Upper lobe of left lung (tissue), 6 donors: ENCODE measurements at regions not wholly inside any gene's neighbourhood (a gene's known extent, or its start where the extent isn't known, plus 50 kb on each side); places are given as distances from the start of the nearest gene placed in this dataset.
"Not testable (repeated sequence)": the region's sequence is repeated elsewhere in the genome, so short reads cannot be mapped to it uniquely, and the experiment has no call there.

Experiments
- ATAC-seq, 2 donors: fragments of 200-7000 bp; cut with Tn5 transposase; one replicate each; pipeline ENCODE4 v1.9.1; 2022; ENCODE audit warnings: mild to moderate bottlenecking in 2 of 2, moderate library complexity in 2 of 2; ENCODE audit not compliant: low FRiP score in 2 of 2
- DNase-seq, 2 donors: peaks; one replicate each; pipeline ENCODE4 v3.0.0-alpha.2; 2019 to 2020
- H3K27ac ChIP-seq, 4 donors: fragments of 200-600 bp; sonication (generic); one replicate each; pipeline ENCODE4 v1.5.1; 2016 to 2019
- H3K27me3 ChIP-seq, 4 donors: fragments of 200-600 bp; sonication (generic); one replicate each; pipeline ENCODE4 v1.5.1; 2017 to 2019
- H3K36me3 ChIP-seq, 4 donors: fragments of 200-600 bp; sonication (generic); one replicate each; pipeline ENCODE4 v1.5.1; 2016 to 2019
- H3K4me1 ChIP-seq, 4 donors: fragments of 200-600 bp; sonication (generic); one replicate each; pipeline ENCODE4 v1.5.1; 2018 to 2019
- H3K4me3 ChIP-seq, 4 donors: fragments of 200-600 bp; sonication (generic); one replicate each; pipeline ENCODE4 v1.5.1; 2017 to 2019; ENCODE audit warnings: mild to moderate bottlenecking in 2 of 4, moderate library complexity in 1 of 4
- H3K9me3 ChIP-seq, 4 donors: fragments of 200-600 bp; sonication (generic); one replicate each; pipeline ENCODE4 v1.5.1; 2018 to 2019
- EP300 ChIP-seq, 4 donors: sonication (generic); formaldehyde crosslinking; IDR thresholded peaks; one replicate each; pipeline ENCODE4 v1.5.1; 2017; ENCODE audit warnings: antibody characterized with exemption in 4 of 4, control low read depth in 2 of 4
- POLR2A ChIP-seq, 4 donors: fragments of 450-650 bp; IDR thresholded peaks; one replicate each; pipeline ENCODE4 v1.5.1; 2016 to 2017; ENCODE audit warnings: antibody characterized with exemption in 4 of 4, mild to moderate bottlenecking in 2 of 4
- POLR2AphosphoS5 ChIP-seq, 2 donors: sonication (generic); formaldehyde crosslinking; IDR thresholded peaks; one replicate each; pipeline ENCODE4 v1.5.1; 2017; ENCODE audit warnings: antibody characterized with exemption in 2 of 2
- WGBS, 2 donors: methylation state at CpG; one replicate each; pipeline ENCODE4 v1.1.5; 2017 to 2018; 5-methylcytosine and 5-hydroxymethylcytosine counted together
- TF ChIP-seq, protein P1 (sequence below), 6 experiments: fragments of 450-650 bp in 4 of 6; fragments of 200-600 bp in 2 of 6; sonication (generic) in 2 of 6; IDR thresholded peaks; one replicate each; pipeline ENCODE4 v1.5.1; 2016 to 2019; ENCODE audit warnings: antibody characterized with exemption in 6 of 6
- donor health status: DM: no; HTN: no; CAD: no; lungs with moderate emphysema.
- donor health status: DM: no; HTN: yes; CAD: no; lungs with severe emphysema.

- no peaks in the 10 kb centered on the region for H3K36me3 ChIP-seq
- ATAC-seq (no peak), DNase-seq (no peak)
- no peak overlapping the region for H3K4me3 ChIP-seq
- no peaks in the 10 kb centered on the region for H3K4me1 ChIP-seq
- H3K9me3 ChIP-seq: no peaks in the 10 kb centered on the region
- TF ChIP-seq EP300 (IDR thresholded peaks at IDR 0.05) (no peak), POLR2AphosphoS5 (IDR thresholded peaks at IDR 0.05) (no peak), POLR2A (IDR thresholded peaks at IDR 0.05) (no peak)
- TF ChIP-seq, protein P1, sequence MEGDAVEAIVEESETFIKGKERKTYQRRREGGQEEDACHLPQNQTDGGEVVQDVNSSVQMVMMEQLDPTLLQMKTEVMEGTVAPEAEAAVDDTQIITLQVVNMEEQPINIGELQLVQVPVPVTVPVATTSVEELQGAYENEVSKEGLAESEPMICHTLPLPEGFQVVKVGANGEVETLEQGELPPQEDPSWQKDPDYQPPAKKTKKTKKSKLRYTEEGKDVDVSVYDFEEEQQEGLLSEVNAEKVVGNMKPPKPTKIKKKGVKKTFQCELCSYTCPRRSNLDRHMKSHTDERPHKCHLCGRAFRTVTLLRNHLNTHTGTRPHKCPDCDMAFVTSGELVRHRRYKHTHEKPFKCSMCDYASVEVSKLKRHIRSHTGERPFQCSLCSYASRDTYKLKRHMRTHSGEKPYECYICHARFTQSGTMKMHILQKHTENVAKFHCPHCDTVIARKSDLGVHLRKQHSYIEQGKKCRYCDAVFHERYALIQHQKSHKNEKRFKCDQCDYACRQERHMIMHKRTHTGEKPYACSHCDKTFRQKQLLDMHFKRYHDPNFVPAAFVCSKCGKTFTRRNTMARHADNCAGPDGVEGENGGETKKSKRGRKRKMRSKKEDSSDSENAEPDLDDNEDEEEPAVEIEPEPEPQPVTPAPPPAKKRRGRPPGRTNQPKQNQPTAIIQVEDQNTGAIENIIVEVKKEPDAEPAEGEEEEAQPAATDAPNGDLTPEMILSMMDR (IDR thresholded peaks at IDR 0.05): no peak
- 78 to 87% methylated on average over 1 of the region's 1 CpG for WGBS, 2 donors
- H3K27ac ChIP-seq: no peak overlapping the region
- H3K27me3 ChIP-seq: no peaks in the 10 kb centered on the region
Measured at GRCh38 chr2:13508671-13509070, 791.9 kb downstream of the TRIB2 start.

GRCh38 chr2:13515254-13515653 is 798.5 kb downstream of the TRIB2 start:
- 74 to 75% methylated on average over 3 of the region's 3 CpGs for WGBS, 2 donors
- Histone ChIP-seq H3K27ac (no peak overlapping the region), H3K27me3 (no peaks in the 10 kb centered on the region), H3K4me3 (no peak overlapping the region), H3K36me3 (no peaks in the 10 kb centered on the region), H3K9me3 (no peaks in the 10 kb centered on the region), H3K4me1 (no peaks in the 10 kb centered on the region)
- ATAC-seq: no peak
- no peak for DNase-seq
- TF ChIP-seq POLR2AphosphoS5 (IDR thresholded peaks at IDR 0.05): no peak
- TF ChIP-seq, protein P1 (IDR thresholded peaks at IDR 0.05): no peak
- TF ChIP-seq POLR2A (IDR thresholded peaks at IDR 0.05): no peak
- no peak for TF ChIP-seq EP300 (IDR thresholded peaks at IDR 0.05)

- H3K9me3 ChIP-seq: no peaks in the 10 kb centered on the region
- H3K4me3 ChIP-seq: no peak overlapping the region
- DNase-seq (no peak), ATAC-seq (no peak)
- H3K36me3 ChIP-seq: no peaks in the 10 kb centered on the region
- H3K4me1 ChIP-seq: no peaks in the 10 kb centered on the region
- H3K27ac ChIP-seq: no peak overlapping the region
- H3K27me3 ChIP-seq: no peaks in the 10 kb centered on the region
- no peak for TF ChIP-seq EP300 (IDR thresholded peaks at IDR 0.05)
- TF ChIP-seq POLR2A (IDR thresholded peaks at IDR 0.05): no peak
- no peak for TF ChIP-seq POLR2AphosphoS5 (IDR thresholded peaks at IDR 0.05)
- TF ChIP-seq, protein P1 (IDR thresholded peaks at IDR 0.05): no peak
- 76 to 86% methylated on average over 6 of the region's 6 CpGs for WGBS, 2 donors
Measured at GRCh38 chr2:13522096-13522495, 805.4 kb downstream of the TRIB2 start.

- no peaks in the 10 kb centered on the region for H3K4me1 ChIP-seq
- H3K36me3 ChIP-seq: no peaks in the 10 kb centered on the region
- TF ChIP-seq EP300 (IDR thresholded peaks at IDR 0.05): no peak
- TF ChIP-seq POLR2A (IDR thresholded peaks at IDR 0.05): no peak
- TF ChIP-seq, protein P1 (IDR thresholded peaks at IDR 0.05): no peak
- no peak for TF ChIP-seq POLR2AphosphoS5 (IDR thresholded peaks at IDR 0.05)
- H3K9me3 ChIP-seq: no peaks in the 10 kb centered on the region
- no peak overlapping the region for H3K27ac ChIP-seq
- WGBS, 2 donors: 51 to 58% methylated on average over 6 of the region's 6 CpGs
- ATAC-seq: no peak
- DNase-seq: no peak
- H3K27me3 ChIP-seq: no peaks in the 10 kb centered on the region
- H3K4me3 ChIP-seq: no peak overlapping the region
Measured at GRCh38 chr2:13522917-13523821, 806.4 kb downstream of the TRIB2 start.

DNA sequence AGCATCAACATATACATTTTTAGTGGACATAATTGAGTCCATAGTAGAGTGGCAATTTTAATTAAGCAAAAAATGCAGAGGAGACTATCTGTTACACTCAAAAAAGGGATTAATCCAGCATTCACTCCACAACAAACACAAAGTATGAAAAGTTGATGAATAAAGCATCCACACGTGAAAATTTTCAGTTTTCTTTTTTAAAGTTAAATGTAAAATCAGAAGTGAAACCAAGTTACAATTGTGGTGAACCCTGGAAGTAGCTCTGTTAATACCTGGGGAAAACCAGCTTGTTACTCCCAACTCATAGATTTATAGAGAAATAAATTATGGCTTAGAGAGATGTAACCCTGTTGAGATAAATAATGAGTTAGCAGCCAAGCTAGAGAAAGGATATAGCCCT is 807.8 kb downstream of the TRIB2 start:
- Histone ChIP-seq H3K4me3 (no peak overlapping the region), H3K36me3 (no peaks in the 10 kb centered on the region), H3K27ac (no peak overlapping the region), H3K27me3 (no peaks in the 10 kb centered on the region), H3K4me1 (no peaks in the 10 kb centered on the region), H3K9me3 (no peaks in the 10 kb centered on the region)
- ATAC-seq (no peak), DNase-seq (no peak)
- 76% methylated on average over 1 of the region's 1 CpG for WGBS, 2 donors
- no peak for TF ChIP-seq POLR2A (IDR thresholded peaks at IDR 0.05)

DNA sequence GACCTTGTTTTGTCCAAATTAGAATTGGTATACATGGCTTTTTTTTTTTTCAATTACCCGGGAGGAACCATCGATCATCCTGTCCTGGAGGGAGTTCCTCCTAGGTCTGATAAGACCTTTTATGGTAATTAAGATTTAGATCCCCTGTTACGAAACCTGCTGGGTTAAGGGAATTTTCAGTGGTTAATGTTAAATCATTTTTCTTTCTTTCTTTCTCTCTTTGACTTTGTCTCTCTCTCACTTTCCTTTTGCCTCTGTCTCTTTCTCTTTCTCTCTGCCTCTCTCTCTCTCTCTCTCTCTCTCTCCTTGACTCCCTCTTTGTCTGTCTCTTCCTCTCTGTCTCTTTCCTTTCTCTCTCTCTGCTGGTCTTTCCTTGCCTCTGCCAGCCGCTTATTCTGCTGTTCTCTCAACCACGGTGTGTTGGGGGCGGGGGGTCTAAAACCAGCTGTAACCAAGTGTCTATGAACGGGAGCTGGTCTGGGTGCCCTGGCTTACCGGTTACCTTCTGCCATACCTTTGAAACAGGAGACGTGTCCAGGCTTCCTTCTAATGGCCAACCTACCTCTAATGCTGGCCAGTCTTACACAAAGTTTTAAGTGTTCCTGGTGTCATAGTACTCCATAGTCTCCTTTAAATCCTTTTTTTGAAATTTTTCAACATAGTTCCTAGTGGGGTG is 815.1 kb downstream of the TRIB2 start:
- H3K9me3 ChIP-seq, DNase-seq, H3K4me3 ChIP-seq, ATAC-seq, H3K27ac ChIP-seq, H3K36me3 ChIP-seq, H3K4me1 ChIP-seq, H3K27me3 ChIP-seq: not testable (repeated sequence)
- 72 to 75% methylated on average over 9 of the region's 9 CpGs for WGBS, 2 donors

GRCh38 chr2:13532781-13533523 is 816.2 kb downstream of the TRIB2 start:
- WGBS, 2 donors: 81 to 85% methylated on average over 19 to 22 of the region's 22 CpGs
- ATAC-seq, H3K27ac ChIP-seq, H3K4me3 ChIP-seq, H3K27me3 ChIP-seq, H3K4me1 ChIP-seq, H3K36me3 ChIP-seq, H3K9me3 ChIP-seq: not testable (repeated sequence)
- peak in 1 of 2 donors; percentile 31 for DNase-seq
